ENCODE measurements at regions not wholly inside any gene's neighbourhood (a gene's known extent, or its start where the extent isn't known, plus 50 kb on each side); places are given as distances from the start of the nearest gene placed in this dataset.

GRCh38 chr12:28865776-28866175 is 283.3 kb upstream of the FAR2 start:
- peaks cover 12% of the 10 kb centered on the region for H3K27me3 ChIP-seq (ENCODE audit: insufficient read depth, low read length, poor library complexity)
- H3K4me3 ChIP-seq (ENCODE audit: low read depth in 1 of 2, low read length in 2 of 2): no peak overlapping the region
- H4K20me1 ChIP-seq (ENCODE audit: insufficient read depth, low read length): no peaks in the 10 kb centered on the region
- H2AFZ ChIP-seq (ENCODE audit: low read depth, low read length): no peak overlapping the region
- H3K27ac ChIP-seq (ENCODE audit: low read length): no peak overlapping the region
- no peaks in the 10 kb centered on the region for H3K79me2 ChIP-seq (ENCODE audit: insufficient read depth, low read length)
- no peak overlapping the region for H3K4me2 ChIP-seq (ENCODE audit: insufficient read depth, low read length)
- DNase-seq (no peak), ATAC-seq (ENCODE audit: insufficient read depth, low read depth) (no peak)
- TF ChIP-seq CTCF (IDR thresholded peaks at IDR 0.05; ENCODE audit: borderline replicate concordance, extremely low read depth, low read length, poor library complexity, severe bottlenecking) (no peak), EZH2 (IDR thresholded peaks at IDR 0.05; ENCODE audit: borderline replicate concordance, low read depth, low read length, severe bottlenecking) (no peak)
- H3K4me1 ChIP-seq (ENCODE audit: insufficient read depth, low read length): no peaks in the 10 kb centered on the region
- H3K36me3 ChIP-seq (ENCODE audit: insufficient read depth, low read length): no peaks in the 10 kb centered on the region
- H3K9me3 ChIP-seq (ENCODE audit: insufficient read depth, low read length, severe bottlenecking): no peaks in the 10 kb centered on the region
- no peak overlapping the region for H3K9ac ChIP-seq (ENCODE audit: low read depth, low read length)

DNA sequence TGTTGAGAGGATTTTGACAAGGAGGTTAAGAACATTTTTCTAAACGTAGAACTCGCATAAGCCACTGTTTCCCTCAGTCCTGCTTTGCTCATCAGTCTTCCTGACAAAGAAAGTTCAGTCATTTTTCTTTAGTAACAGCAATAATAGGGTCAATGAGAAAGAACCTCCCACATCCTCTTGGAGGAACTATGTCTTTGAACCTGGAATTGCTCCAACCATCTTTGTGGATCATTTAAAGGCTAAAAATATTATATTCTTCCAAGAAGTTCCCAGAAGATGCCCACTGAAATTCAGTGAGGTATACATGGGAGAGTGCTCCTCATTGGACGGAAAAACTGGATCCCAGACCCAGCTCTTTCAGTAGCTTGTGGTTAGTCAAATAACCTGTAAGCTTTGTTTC is 282.8 kb upstream of the FAR2 start:
- Histone ChIP-seq H3K27ac (ENCODE audit: low read length) (no peak overlapping the region), H3K4me2 (ENCODE audit: insufficient read depth, low read length) (no peak overlapping the region), H3K27me3 (ENCODE audit: insufficient read depth, low read length, poor library complexity) (peaks cover 12% of the 10 kb centered on the region), H2AFZ (ENCODE audit: low read depth, low read length) (no peak overlapping the region), H3K79me2 (ENCODE audit: insufficient read depth, low read length) (no peaks in the 10 kb centered on the region), H4K20me1 (ENCODE audit: insufficient read depth, low read length) (no peaks in the 10 kb centered on the region), H3K9me3 (ENCODE audit: insufficient read depth, low read length, severe bottlenecking) (no peaks in the 10 kb centered on the region), H3K9ac (ENCODE audit: low read depth, low read length) (no peak overlapping the region), H3K4me3 (ENCODE audit: low read depth in 1 of 2, low read length in 2 of 2) (no peak overlapping the region), H3K36me3 (ENCODE audit: insufficient read depth, low read length) (no peaks in the 10 kb centered on the region), H3K4me1 (ENCODE audit: insufficient read depth, low read length) (no peaks in the 10 kb centered on the region)
- DNase-seq (no peak), ATAC-seq (ENCODE audit: insufficient read depth, low read depth) (no peak)
- TF ChIP-seq CTCF (IDR thresholded peaks at IDR 0.05; ENCODE audit: borderline replicate concordance, extremely low read depth, low read length, poor library complexity, severe bottlenecking): no peak
- TF ChIP-seq EZH2 (IDR thresholded peaks at IDR 0.05; ENCODE audit: borderline replicate concordance, low read depth, low read length, severe bottlenecking): no peak

DNA sequence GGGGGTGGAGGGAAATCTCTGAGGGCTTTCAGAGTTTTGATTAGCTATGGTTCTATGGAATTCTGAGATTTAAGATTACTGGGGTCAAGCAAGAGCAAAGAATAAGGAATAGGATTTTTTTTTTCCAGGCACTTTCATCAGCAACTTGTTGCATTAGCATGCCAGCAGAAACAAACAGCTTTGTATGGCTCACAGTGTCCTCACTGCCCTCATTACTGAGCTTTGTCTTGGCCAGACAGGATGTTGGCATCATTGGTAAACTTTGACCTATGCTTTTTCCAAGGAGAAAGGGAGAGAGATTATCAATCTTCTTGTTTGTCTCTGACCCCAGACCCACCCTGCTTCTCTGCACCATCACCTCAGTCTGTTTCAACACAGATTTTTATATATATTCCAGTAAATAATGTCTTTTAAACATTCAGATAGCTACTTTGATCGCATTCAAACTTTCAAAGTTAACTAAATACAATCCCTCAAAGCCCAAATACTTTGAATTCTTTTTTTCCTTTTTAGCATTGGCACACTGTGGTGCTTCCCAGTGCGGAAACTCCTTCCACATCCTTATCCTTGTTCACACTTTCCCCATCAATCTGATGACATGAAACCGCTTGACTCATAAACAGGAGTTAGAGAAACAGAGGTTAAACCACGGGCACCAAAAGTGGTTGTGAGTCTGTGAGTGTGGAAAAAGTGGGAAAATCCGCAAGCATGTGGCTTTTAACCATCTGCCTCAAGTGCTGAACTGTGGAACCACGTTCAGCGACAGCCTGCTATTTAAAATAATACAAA is 282.2 kb upstream of the FAR2 start:
- H3K9me3 ChIP-seq (ENCODE audit: insufficient read depth, low read length, severe bottlenecking): no peaks in the 10 kb centered on the region
- no peaks in the 10 kb centered on the region for H4K20me1 ChIP-seq (ENCODE audit: insufficient read depth, low read length)
- peaks cover 12% of the 10 kb centered on the region for H3K27me3 ChIP-seq (ENCODE audit: insufficient read depth, low read length, poor library complexity)
- no peak overlapping the region for H3K27ac ChIP-seq (ENCODE audit: low read length)
- H3K4me1 ChIP-seq (ENCODE audit: insufficient read depth, low read length): no peaks in the 10 kb centered on the region
- no peaks in the 10 kb centered on the region for H3K79me2 ChIP-seq (ENCODE audit: insufficient read depth, low read length)
- H3K36me3 ChIP-seq (ENCODE audit: insufficient read depth, low read length): no peaks in the 10 kb centered on the region
- no peak overlapping the region for H3K4me2 ChIP-seq (ENCODE audit: insufficient read depth, low read length)
- no peak overlapping the region for H2AFZ ChIP-seq (ENCODE audit: low read depth, low read length)
- DNase-seq (no peak), ATAC-seq (ENCODE audit: insufficient read depth, low read depth) (no peak)
- H3K4me3 ChIP-seq (ENCODE audit: low read depth in 1 of 2, low read length in 2 of 2): no peak overlapping the region
- TF ChIP-seq CTCF (IDR thresholded peaks at IDR 0.05; ENCODE audit: borderline replicate concordance, extremely low read depth, low read length, poor library complexity, severe bottlenecking): no peak
- no peak for TF ChIP-seq EZH2 (IDR thresholded peaks at IDR 0.05; ENCODE audit: borderline replicate concordance, low read depth, low read length, severe bottlenecking)
- H3K9ac ChIP-seq (ENCODE audit: low read depth, low read length): no peak overlapping the region
